GM19351 (cell line): ENCODE measurements at regions not wholly inside any gene's neighbourhood (a gene's known extent, or its start where the extent isn't known, plus 50 kb on each side); places are given as distances from the start of the nearest gene placed in this dataset.
A peak's percentile ranks its signal among the peaks of the same experiment; 100 is the strongest.

Experiments
- ATAC-seq: cut with Tn5 transposase; IDR thresholded peaks from one replicate; pipeline ENCODE4 v1.9.1; 2021; ENCODE audit warnings: mild to moderate bottlenecking, moderate library complexity; ENCODE audit not compliant: unreplicated experiment

GRCh38 chr2:43171789-43172188, 54.6 kb downstream of the ZFP36L2 start:
- no peak for ATAC-seq

- no peak for ATAC-seq
These were observed 55.9 kb downstream of the ZFP36L2 start for GRCh38 chr2:43170405-43171105.

GRCh38 chr2:43169987-43170386, 56.4 kb downstream of the ZFP36L2 start:
- no peak for ATAC-seq

- peak; percentile 49 for ATAC-seq
These were observed 57.1 kb downstream of the ZFP36L2 start for GRCh38 chr2:43169099-43169945.

- ATAC-seq, result no peak
These were observed 58.4 kb downstream of the ZFP36L2 start for GRCh38 chr2:43168016-43168369.

GRCh38 chr2:43165378-43166069, 60.9 kb downstream of the ZFP36L2 start:
- ATAC-seq, result no peak

GRCh38 chr2:43164686-43165085, 61.7 kb downstream of the ZFP36L2 start:
- no peak for ATAC-seq

- no peak for ATAC-seq
These were observed 62.7 kb downstream of the ZFP36L2 start for GRCh38 chr2:43163584-43164270.

- no peak for ATAC-seq
These were observed 64.0 kb downstream of the ZFP36L2 start for GRCh38 chr2:43162511-43162776.

- no peak for ATAC-seq
These were observed 64.5 kb downstream of the ZFP36L2 start for GRCh38 chr2:43161650-43162510.

GRCh38 chr2:43160778-43161177, 65.6 kb downstream of the ZFP36L2 start:
- ATAC-seq, result no peak

GRCh38 chr2:43159797-43160196, 66.6 kb downstream of the ZFP36L2 start:
- no peak for ATAC-seq

GRCh38 chr2:43158259-43158880, 68.0 kb downstream of the ZFP36L2 start:
- peak; percentile 51 for ATAC-seq

GRCh38 chr2:43157506-43158246, 68.7 kb downstream of the ZFP36L2 start:
- no peak for ATAC-seq

GRCh38 chr2:43155851-43156411, 70.5 kb downstream of the ZFP36L2 start:
- ATAC-seq, result no peak

GRCh38 chr2:43154685-43155084, 71.7 kb downstream of the ZFP36L2 start:
- ATAC-seq, result no peak

GRCh38 chr2:43152741-43153647, 73.4 kb downstream of the ZFP36L2 start:
- no peak for ATAC-seq

- no peak for ATAC-seq
These were observed 74.2 kb downstream of the ZFP36L2 start for GRCh38 chr2:43152186-43152585.
